Activated B cell treated with CpG ODN at 0.5 μM for 24 hours (primary cell): ENCODE measurements at regions not wholly inside any gene's neighbourhood (a gene's known extent, or its start where the extent isn't known, plus 50 kb on each side); places are given as distances from the start of the nearest gene placed in this dataset.

Source experiments
- ATAC-seq: fragments of 200-7000 bp; cut with Tn5 transposase; one replicate; pipeline ENCODE4 v1.10.0; 2021; ENCODE audit warnings: low read depth, mild to moderate bottlenecking, moderate library complexity
- CTCF ChIA-PET: fragments of 350-600 bp; sonication (Branson Sonifier 250); formaldehyde crosslinking; loops from one replicate; lab custom pipeline; 2021; ENCODE audit warnings: antibody characterized with exemption; lab: Charles Lee
- POLR2A ChIA-PET: fragments of 350-600 bp; sonication (Branson Sonifier 250); formaldehyde crosslinking; loops from one replicate; lab custom pipeline; 2021; ENCODE audit warnings: antibody characterized with exemption; lab: Charles Lee
- DNase-seq: peaks from one replicate; pipeline ENCODE4 v3.0.0; 2022
- H3K27ac Mint-ChIP-seq: one replicate; pipeline ENCODE4 v1.8.0; 2020; ENCODE audit warnings: mixed read lengths
- H3K27me3 Mint-ChIP-seq: one replicate; pipeline ENCODE4 v1.8.0; 2021; ENCODE audit warnings: mixed read lengths
- H3K36me3 Mint-ChIP-seq: one replicate; pipeline ENCODE4 v1.8.0; 2021; ENCODE audit warnings: low read depth, mixed read lengths
- H3K4me1 Mint-ChIP-seq: one replicate; pipeline ENCODE4 v1.8.0; 2021; ENCODE audit warnings: mixed read lengths
- H3K4me3 Mint-ChIP-seq: one replicate; pipeline ENCODE4 v1.8.0; 2020; ENCODE audit warnings: mild to moderate bottlenecking, mixed read lengths
- H3K9me3 Mint-ChIP-seq: one replicate; pipeline ENCODE4 v1.8.0; 2020; ENCODE audit warnings: mixed read lengths
- intact Hi-C: fragments of 100-400 bp; cut with micrococcal nuclease; formaldehyde crosslinking; loops from one replicate; pipeline ENCODE4 v1.15.1; 2024
- TF ChIP-seq, protein P1 (sequence below): fragments of 200-600 bp; IDR thresholded peaks from one replicate; pipeline ENCODE4 v1.8.0; 2022; ENCODE audit warnings: antibody characterized with exemption, mild to moderate bottlenecking

DNA sequence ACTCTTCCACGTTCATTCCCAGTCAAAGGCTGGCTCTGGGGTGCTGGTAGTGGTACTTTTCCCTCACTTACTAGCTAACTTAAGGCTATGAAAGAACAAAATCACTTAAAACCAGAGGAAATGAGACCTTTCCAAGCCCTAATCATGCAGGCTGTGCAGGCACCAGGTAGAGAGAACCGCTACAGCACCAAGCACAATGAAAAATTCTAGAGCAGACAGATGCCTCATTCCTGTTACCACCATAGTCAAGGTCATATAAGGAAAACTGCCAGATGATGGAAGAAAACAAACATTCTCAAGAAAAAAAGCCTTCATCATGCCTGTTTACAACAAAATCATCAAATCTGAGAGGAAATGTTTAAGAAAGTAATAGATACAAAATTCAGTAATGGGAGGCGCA, 374.4 kb upstream of the PDE4D start:
- no peaks in the 10 kb centered on the region for H3K9me3 Mint-ChIP-seq

GRCh38 chr5:60263346-60263745, 369.8 kb upstream of the PDE4D start:
- Mint-ChIP-seq H3K27me3 (no peaks in the 10 kb centered on the region), H3K4me3 (no peak overlapping the region), H3K4me1 (peaks cover 9% of the 10 kb centered on the region), H3K27ac (no peak overlapping the region), H3K36me3 (no peaks in the 10 kb centered on the region), H3K9me3 (no peaks in the 10 kb centered on the region)
- POLR2A ChIA-PET = no interaction called here
- no peak for DNase-seq
- TF ChIP-seq, protein P1, sequence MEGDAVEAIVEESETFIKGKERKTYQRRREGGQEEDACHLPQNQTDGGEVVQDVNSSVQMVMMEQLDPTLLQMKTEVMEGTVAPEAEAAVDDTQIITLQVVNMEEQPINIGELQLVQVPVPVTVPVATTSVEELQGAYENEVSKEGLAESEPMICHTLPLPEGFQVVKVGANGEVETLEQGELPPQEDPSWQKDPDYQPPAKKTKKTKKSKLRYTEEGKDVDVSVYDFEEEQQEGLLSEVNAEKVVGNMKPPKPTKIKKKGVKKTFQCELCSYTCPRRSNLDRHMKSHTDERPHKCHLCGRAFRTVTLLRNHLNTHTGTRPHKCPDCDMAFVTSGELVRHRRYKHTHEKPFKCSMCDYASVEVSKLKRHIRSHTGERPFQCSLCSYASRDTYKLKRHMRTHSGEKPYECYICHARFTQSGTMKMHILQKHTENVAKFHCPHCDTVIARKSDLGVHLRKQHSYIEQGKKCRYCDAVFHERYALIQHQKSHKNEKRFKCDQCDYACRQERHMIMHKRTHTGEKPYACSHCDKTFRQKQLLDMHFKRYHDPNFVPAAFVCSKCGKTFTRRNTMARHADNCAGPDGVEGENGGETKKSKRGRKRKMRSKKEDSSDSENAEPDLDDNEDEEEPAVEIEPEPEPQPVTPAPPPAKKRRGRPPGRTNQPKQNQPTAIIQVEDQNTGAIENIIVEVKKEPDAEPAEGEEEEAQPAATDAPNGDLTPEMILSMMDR = no peak
- CTCF ChIA-PET = no interaction called here
- intact Hi-C loops = no loop called here
- ATAC-seq = no peak

More for the DNA sequence above, 374.4 kb upstream of the PDE4D start:
- Mint-ChIP-seq H3K36me3 (no peaks in the 10 kb centered on the region), H3K4me3 (no peak overlapping the region), H3K27me3 (no peaks in the 10 kb centered on the region), H3K27ac (no peak overlapping the region), H3K4me1 (no peaks in the 10 kb centered on the region)
- ATAC-seq (no peak), DNase-seq (no peak)
- TF ChIP-seq, protein P1 = no peak
- ChIA-PET CTCF (no interaction called here), POLR2A (no interaction called here)
- intact Hi-C loops = no loop called here

DNA sequence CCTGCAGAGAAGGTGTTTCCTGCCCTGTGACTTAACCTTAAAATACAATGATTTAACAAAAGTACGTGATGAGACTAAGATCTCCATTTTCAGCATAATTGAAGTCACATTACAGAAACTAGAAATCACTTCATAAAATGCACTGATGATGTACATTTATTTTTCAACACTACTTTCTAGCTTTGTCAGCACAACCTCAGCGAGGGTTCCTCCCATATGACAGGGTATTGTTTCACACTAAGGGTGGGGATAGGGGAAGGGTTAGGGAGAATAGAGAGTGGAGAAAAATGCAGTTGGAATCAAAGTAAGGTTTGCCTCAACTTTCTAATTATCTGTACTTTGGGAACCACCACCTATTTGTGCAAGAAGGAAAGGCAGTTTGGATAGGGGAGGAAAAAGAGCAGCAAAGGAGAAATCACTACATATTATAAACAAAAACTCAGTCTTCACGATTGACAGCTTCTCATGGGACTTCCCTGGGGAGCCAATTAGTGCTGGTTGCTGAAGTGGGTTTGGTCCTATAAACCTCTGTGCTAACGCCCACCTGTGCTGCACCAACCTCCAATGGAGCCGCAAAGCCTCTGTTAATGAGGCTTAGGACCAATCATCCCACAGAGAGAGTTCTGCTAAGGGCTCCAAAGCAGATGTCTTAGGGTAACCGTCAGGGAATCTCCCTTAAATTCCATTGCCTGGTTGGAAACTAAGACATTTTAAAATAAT, 369.2 kb upstream of the PDE4D start:
- Mint-ChIP-seq H3K4me3 (no peak overlapping the region), H3K9me3 (no peaks in the 10 kb centered on the region), H3K4me1 (peaks cover 9% of the 10 kb centered on the region), H3K27me3 (no peaks in the 10 kb centered on the region), H3K36me3 (no peaks in the 10 kb centered on the region), H3K27ac (no peak overlapping the region)
- POLR2A ChIA-PET = no interaction called here
- intact Hi-C loops = no loop called here
- CTCF ChIA-PET = no interaction called here
- TF ChIP-seq, protein P1 = no peak
- ATAC-seq (no peak), DNase-seq (no peak)

- intact Hi-C loops = no loop called here
- H3K27ac Mint-ChIP-seq = no peak overlapping the region
- peaks cover 9% of the 10 kb centered on the region for H3K4me1 Mint-ChIP-seq
- no peaks in the 10 kb centered on the region for H3K36me3 Mint-ChIP-seq
- no peaks in the 10 kb centered on the region for H3K9me3 Mint-ChIP-seq
- ChIA-PET POLR2A (no interaction called here), CTCF (no interaction called here)
- peaks cover 1% of the 10 kb centered on the region for H3K27me3 Mint-ChIP-seq
- ATAC-seq (no peak), DNase-seq (no peak)
- no peak overlapping the region for H3K4me3 Mint-ChIP-seq
- TF ChIP-seq, protein P1 = no peak
Observed at GRCh38 chr5:60261732-60262131, 368.2 kb upstream of the PDE4D start.

- CTCF ChIA-PET = no interaction called here
Observed at GRCh38 chr5:60260658-60261057, 367.1 kb upstream of the PDE4D start.

More at GRCh38 chr5:60260658-60261057, 367.1 kb upstream of the PDE4D start:
- POLR2A ChIA-PET = no interaction called here
- peaks cover 1% of the 10 kb centered on the region for H3K27me3 Mint-ChIP-seq
- H3K36me3 Mint-ChIP-seq = no peaks in the 10 kb centered on the region
- ATAC-seq = no peak
- H3K4me3 Mint-ChIP-seq = no peak overlapping the region
- intact Hi-C loops = no loop called here
- TF ChIP-seq, protein P1 = no peak
- DNase-seq = no peak
- peaks cover 9% of the 10 kb centered on the region for H3K4me1 Mint-ChIP-seq
- H3K27ac Mint-ChIP-seq = no peak overlapping the region
- no peaks in the 10 kb centered on the region for H3K9me3 Mint-ChIP-seq
